Caco-2 (cell line): ENCODE measurements at regions not wholly inside any gene's neighbourhood (a gene's known extent, or its start where the extent isn't known, plus 50 kb on each side); places are given as distances from the start of the nearest gene placed in this dataset.
A peak's percentile ranks its signal among the peaks of the same experiment; 100 is the strongest.

Source experiments
- BruUV-seq: library from RNA; stranded (reverse); fragments of 400-500 nt; replicated peaks from 2 replicates; lab custom pipeline; 2021; lab: Mats Ljungman, UMichigan
- CTCF ChIA-PET: fragments of 300-600 bp; sonication (Branson Sonifier 250); formaldehyde crosslinking; loops from one replicate; lab custom pipeline; 2022; ENCODE audit warnings: antibody characterized with exemption; lab: Charles Lee
- POLR2A ChIA-PET: fragments of 300-600 bp; sonication (Branson Sonifier 250); formaldehyde crosslinking; loops from one replicate; lab custom pipeline; 2022; ENCODE audit warnings: antibody characterized with exemption; lab: Charles Lee
- DNase-seq, 2 experiments: peaks; one replicate each; pipeline versions ENCODE4 v3.0.0 to v3.0.0-alpha.2; 2020 to 2022
- H3K27me3 ChIP-seq: replicated peaks from 2 replicates; pipeline ENCODE4 v1.6.0; 2011; ENCODE audit warnings: low read length; ENCODE audit not compliant: control insufficient read depth, insufficient read depth
- H3K36me3 ChIP-seq: 2 replicates; pipeline ENCODE4 v1.5.1; 2011; ENCODE audit warnings: low read length; ENCODE audit not compliant: control insufficient read depth, insufficient read depth
- H3K4me1 ChIP-seq: fragments of 250-450 bp; sonication (Bioruptor Pico); 2 replicates; pipeline ENCODE4 v1.5.1; 2020; ENCODE audit warnings: mild to moderate bottlenecking
- H3K4me3 ChIP-seq: 2 replicates; pipeline ENCODE4 v1.5.1; 2011; ENCODE audit warnings: low read depth, mild to moderate bottlenecking, control low read depth, low read length
- H3K9me3 ChIP-seq: fragments of 250-450 bp; sonication (Bioruptor Pico); 2 replicates; pipeline ENCODE4 v1.5.1; 2020; ENCODE audit warnings: mild to moderate bottlenecking, moderate library complexity
- H3K27ac Mint-ChIP-seq: one replicate; pipeline ENCODE4 v1.8.0; 2022; ENCODE audit warnings: mixed read lengths; ENCODE audit not compliant: unreplicated experiment
- H3K27me3 Mint-ChIP-seq: one replicate; pipeline ENCODE4 v1.8.0; 2022; ENCODE audit warnings: mixed read lengths; ENCODE audit not compliant: insufficient read depth, unreplicated experiment
- H3K36me3 Mint-ChIP-seq: one replicate; pipeline ENCODE4 v1.8.0; 2022; ENCODE audit warnings: mild to moderate bottlenecking, mixed read lengths; ENCODE audit not compliant: insufficient read depth, unreplicated experiment
- H3K4me1 Mint-ChIP-seq: one replicate; pipeline ENCODE4 v1.8.0; 2022; ENCODE audit warnings: low read depth, mixed read lengths; ENCODE audit not compliant: unreplicated experiment
- H3K4me3 Mint-ChIP-seq: one replicate; pipeline ENCODE4 v1.8.0; 2022; ENCODE audit warnings: mild to moderate bottlenecking, moderate library complexity, mixed read lengths; ENCODE audit not compliant: unreplicated experiment
- H3K9me3 Mint-ChIP-seq: one replicate; pipeline ENCODE4 v1.8.0; 2022; ENCODE audit warnings: mixed read lengths; ENCODE audit not compliant: unreplicated experiment
- CTCF ChIP-seq, 2 experiments: fragments of 200-600 bp in 1 of 2; IDR thresholded peaks; 1 replicate in 1 of 2; 2 replicates in 1 of 2; pipeline versions ENCODE4 v1.5.1 to v1.8.0; 2011 to 2022; ENCODE audit warnings: antibody characterized with exemption in 1 of 2, control low read depth in 1 of 2, inconsistent platforms in 1 of 2, low read depth in 1 of 2, low read length in 1 of 2, mild to moderate bottlenecking in 1 of 2, moderate library complexity in 1 of 2; ENCODE audit not compliant: insufficient read depth in 1 of 2, severe bottlenecking in 1 of 2, unreplicated experiment in 1 of 2
- intact Hi-C: fragments of 100-400 bp; cut with micrococcal nuclease; formaldehyde crosslinking; loops from one replicate; pipeline ENCODE4 v1.10.0; 2022; ENCODE audit not compliant: unreplicated experiment

- intact Hi-C loops, result no loop called here
- Histone ChIP-seq H3K27me3 (no peaks in the 10 kb centered on the region), H3K36me3 (no peaks in the 10 kb centered on the region), H3K9me3 (no peaks in the 10 kb centered on the region), H3K4me1 (peaks cover 14% of the 10 kb centered on the region), H3K4me3 (no peak overlapping the region)
- ChIA-PET POLR2A (no interaction called here), CTCF (no interaction called here)
- H3K4me1 Mint-ChIP-seq, result peaks cover 15% of the 10 kb centered on the region
- H3K27me3 Mint-ChIP-seq, result no peaks in the 10 kb centered on the region
- no peak overlapping the region for H3K4me3 Mint-ChIP-seq
- H3K27ac Mint-ChIP-seq, result peak overlapping the region; percentile 59
- peaks cover 18% of the 10 kb centered on the region for H3K9me3 Mint-ChIP-seq
- peak; percentile 20 to 38 for DNase-seq
- no peaks in the 10 kb centered on the region for H3K36me3 Mint-ChIP-seq
- no peak for TF ChIP-seq CTCF (IDR thresholded peaks at IDR 0.05; ENCODE audit: insufficient read depth in 1 of 2, low read depth in 1 of 2, low read length in 1 of 2, severe bottlenecking in 1 of 2, unreplicated experiment in 1 of 2)
- no TSS peak for BruUV-seq
Observed at GRCh38 chr15:95470997-95471689, 859.4 kb upstream of the NR2F2 start.

GRCh38 chr15:95471690-95472086, 858.8 kb upstream of the NR2F2 start:
- H3K27me3 ChIP-seq, result no peaks in the 10 kb centered on the region
- peaks cover 14% of the 10 kb centered on the region for H3K4me1 ChIP-seq
- no peaks in the 10 kb centered on the region for H3K27me3 Mint-ChIP-seq
- H3K4me3 ChIP-seq, result no peak overlapping the region
- no peak overlapping the region for H3K4me3 Mint-ChIP-seq
- BruUV-seq, result no TSS peak
- ChIA-PET POLR2A (no interaction called here), CTCF (no interaction called here)
- H3K27ac Mint-ChIP-seq, result peak overlapping the region; percentile 59
- DNase-seq, result no peak
- H3K36me3 Mint-ChIP-seq, result no peaks in the 10 kb centered on the region
- TF ChIP-seq CTCF (IDR thresholded peaks at IDR 0.05; ENCODE audit: insufficient read depth in 1 of 2, low read depth in 1 of 2, low read length in 1 of 2, severe bottlenecking in 1 of 2, unreplicated experiment in 1 of 2), result no peak
- H3K4me1 Mint-ChIP-seq, result peaks cover 15% of the 10 kb centered on the region
- intact Hi-C loops, result no loop called here
- H3K36me3 ChIP-seq, result no peaks in the 10 kb centered on the region
- H3K9me3 ChIP-seq, result no peaks in the 10 kb centered on the region
- peaks cover 18% of the 10 kb centered on the region for H3K9me3 Mint-ChIP-seq

GRCh38 chr15:95475067-95475466, 855.4 kb upstream of the NR2F2 start:
- Histone ChIP-seq H3K4me1 (peaks cover 14% of the 10 kb centered on the region), H3K27me3 (no peaks in the 10 kb centered on the region), H3K4me3 (no peak overlapping the region), H3K36me3 (no peaks in the 10 kb centered on the region), H3K9me3 (no peaks in the 10 kb centered on the region)
- no peak overlapping the region for H3K4me3 Mint-ChIP-seq
- H3K4me1 Mint-ChIP-seq, result peaks cover 15% of the 10 kb centered on the region
- no peaks in the 10 kb centered on the region for H3K27me3 Mint-ChIP-seq
- CTCF ChIA-PET, result no interaction called here
- peaks cover 18% of the 10 kb centered on the region for H3K9me3 Mint-ChIP-seq
- no peak for DNase-seq
- intact Hi-C loops, result no loop called here
- BruUV-seq, result no TSS peak
- no peak for TF ChIP-seq CTCF (IDR thresholded peaks at IDR 0.05; ENCODE audit: insufficient read depth in 1 of 2, low read depth in 1 of 2, low read length in 1 of 2, severe bottlenecking in 1 of 2, unreplicated experiment in 1 of 2)
- H3K27ac Mint-ChIP-seq, result no peak overlapping the region
- POLR2A ChIA-PET, result interaction anchor here (0.6 kb wide), 1 partner anchor 319 kb away, joined by 3 read pairs; no protein-coding TSS in a partner anchor
- H3K36me3 Mint-ChIP-seq, result no peaks in the 10 kb centered on the region
